Hematopoietic multipotent progenitor cell (in vitro differentiated cells): ENCODE measurements at regions not wholly inside any gene's neighbourhood (a gene's known extent, or its start where the extent isn't known, plus 50 kb on each side); places are given as distances from the start of the nearest gene placed in this dataset. TPM values are rescaled to one million over a fixed set of nuclear protein-coding genes. Genes with fewer than 3 reads are reported as not detected.

ENCODE experiments used
- DNase-seq, 3 donors: peaks; one replicate each; pipeline ENCODE4 v3.0.0-alpha.2; 2011 to 2015; ENCODE audit warnings: low read depth in 2 of 3, low spot score in 2 of 3
- small RNA-seq: library from RNA; depleted of rRNA; stranded (forward); fragments of <200 nt; gene quantifications from one replicate; pipeline ENCODE3, GENCODE V24; 2012

DNA sequence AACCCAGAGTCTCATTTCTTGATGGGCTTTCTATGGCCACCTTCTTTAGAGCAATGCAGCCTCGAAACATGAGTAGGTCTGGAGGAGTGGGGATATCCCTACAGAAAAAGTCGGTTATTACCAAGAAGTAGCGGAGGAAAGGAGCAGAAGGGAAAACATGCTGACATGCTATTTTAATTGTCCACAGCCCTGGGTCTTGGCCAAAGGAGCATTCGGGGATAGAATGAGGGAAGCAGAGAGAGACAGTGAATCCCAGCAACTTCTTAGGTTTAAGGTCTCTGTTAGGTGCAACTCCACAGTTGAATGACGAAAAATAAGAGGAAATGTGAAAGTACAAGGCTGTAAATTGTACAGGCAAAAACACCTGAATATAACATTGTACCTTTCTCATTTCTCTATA is 506.7 kb upstream of the CDH18 start:
- no peak for DNase-seq

DNA sequence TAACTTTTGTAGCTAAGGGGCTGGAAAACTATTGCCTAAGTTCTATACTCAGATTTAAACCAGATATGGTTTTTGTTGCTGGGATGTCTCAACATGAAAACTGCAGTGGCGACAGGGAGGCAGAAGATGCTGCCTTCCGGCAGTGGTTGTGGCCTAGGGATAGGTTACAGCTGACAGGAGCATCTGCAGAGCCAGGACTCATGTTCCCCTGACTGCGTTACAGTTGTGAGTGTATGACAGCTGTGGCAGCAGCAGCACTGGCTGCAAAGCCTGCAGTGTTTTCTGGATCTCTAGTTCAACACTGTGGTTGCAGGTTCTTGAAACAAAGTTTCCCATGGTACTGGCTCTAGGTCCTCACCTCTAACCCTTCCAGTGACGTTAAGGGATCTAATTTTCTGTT is 498.8 kb upstream of the CDH18 start:
- no peak for DNase-seq

DNA sequence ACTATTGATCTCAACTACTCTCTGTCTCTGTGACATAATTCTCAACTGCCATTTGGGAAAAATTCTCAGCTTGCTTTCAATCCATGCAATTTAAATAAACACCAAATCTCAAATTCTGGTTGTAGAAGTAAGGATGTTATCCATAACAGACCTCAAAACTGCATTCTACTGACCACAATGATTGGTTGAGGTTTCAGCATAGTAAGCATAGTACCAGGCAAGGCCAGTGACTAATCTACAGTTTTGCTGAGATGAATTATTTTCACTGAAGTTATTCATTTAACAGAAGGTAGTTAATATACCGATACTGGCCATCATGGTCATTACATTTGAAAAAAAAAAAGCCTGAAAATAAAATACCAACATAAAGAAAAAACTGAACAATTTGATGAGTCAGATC is 488.0 kb upstream of the CDH18 start:
- DNase-seq: no peak

DNA sequence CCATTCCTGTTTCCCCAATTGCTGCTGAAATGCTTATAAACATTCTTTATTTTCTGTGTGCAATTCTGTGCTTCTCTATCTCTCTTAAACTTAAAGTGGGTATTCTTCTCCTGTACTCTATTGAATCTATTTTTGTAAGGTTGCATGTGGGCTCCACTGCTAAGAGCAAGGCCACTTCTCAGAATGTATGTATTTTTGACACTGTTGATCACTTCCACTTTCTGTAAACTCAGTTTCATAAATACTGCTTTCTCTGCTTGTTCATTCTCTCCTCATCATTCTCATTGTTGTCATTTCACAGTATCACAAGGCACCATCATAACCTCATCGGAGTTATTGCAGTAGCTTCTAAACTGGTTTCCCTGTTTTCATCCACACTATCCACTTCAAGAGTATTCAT is 483.0 kb upstream of the CDH18 start:
- DNase-seq: no peak

DNA sequence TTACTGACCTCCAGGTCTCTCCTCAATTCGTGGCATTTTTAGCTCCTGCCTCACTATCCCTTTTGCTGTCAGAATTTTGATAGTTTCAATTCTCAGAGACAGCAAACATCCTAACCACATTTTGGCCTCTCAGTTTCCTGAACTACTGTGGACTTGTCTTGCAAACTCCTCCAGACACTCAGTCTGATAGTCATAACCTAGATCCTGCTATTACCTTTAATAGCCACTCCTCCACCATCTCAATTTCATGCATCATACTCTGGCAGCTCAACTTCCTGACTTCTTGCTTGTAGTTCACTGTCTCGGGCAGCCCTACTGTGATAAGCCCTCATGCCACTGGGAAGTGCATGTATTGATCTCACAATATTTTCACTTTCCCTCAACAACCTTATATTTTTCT is 481.8 kb upstream of the CDH18 start:
- no peak for DNase-seq

DNA sequence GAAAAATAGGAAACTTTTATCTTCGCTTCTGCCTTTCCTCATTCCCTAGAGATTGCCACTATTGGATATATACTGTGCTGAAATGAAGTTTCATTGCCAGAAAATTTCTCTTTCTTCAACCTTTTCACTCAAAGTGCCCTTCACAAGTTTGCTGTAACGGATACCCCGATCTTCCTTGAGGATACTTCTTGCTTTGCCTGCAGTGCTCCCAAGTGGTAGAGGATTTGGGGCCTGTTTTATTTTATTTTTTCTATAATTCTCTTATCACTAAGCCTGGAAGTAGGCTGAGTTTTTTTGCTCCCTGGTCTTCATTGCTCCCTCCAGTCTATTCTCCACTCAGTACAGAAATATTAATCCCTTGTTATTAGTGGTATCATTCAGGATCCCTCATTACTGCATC is 481.4 kb upstream of the CDH18 start:
- no peak for DNase-seq

DNA sequence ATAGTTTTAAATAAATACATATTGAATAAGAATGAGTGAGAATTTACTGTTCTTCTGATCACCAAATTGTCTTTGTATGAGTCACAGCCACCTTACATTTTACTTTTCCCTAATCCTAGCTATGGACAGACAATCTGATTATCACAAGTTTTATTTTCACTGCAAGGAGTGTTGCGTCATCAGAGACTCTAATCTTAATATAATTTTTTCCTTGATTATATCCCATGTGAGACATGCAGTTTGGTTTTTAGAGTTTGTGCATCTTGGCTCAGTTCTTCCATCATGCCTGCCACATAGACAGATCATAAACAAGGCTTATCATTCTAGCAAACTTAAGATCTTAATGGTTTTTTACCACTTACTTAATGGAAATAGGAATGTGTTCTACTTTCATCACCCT is 478.5 kb upstream of the CDH18 start:
- DNase-seq: no peak

DNA sequence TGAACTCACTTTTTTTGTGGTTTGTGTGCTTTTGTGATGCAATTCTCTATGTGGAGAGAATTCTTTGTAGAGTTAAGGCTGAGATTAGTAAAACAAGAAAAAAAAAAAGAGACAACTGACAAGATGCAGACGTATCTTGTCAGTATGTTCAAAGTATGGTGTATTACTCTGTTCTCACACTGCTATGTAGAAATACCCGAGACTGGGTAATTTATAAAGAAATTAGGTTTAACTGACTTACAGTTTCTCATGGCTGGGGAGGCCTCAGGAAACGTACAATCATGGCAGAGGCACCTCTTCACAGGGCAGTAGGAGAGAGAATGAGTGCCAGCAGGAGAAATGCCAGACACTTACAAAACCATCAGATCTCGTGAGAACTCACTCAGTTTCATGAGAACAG is 475.2 kb upstream of the CDH18 start:
- no peak for DNase-seq

DNA sequence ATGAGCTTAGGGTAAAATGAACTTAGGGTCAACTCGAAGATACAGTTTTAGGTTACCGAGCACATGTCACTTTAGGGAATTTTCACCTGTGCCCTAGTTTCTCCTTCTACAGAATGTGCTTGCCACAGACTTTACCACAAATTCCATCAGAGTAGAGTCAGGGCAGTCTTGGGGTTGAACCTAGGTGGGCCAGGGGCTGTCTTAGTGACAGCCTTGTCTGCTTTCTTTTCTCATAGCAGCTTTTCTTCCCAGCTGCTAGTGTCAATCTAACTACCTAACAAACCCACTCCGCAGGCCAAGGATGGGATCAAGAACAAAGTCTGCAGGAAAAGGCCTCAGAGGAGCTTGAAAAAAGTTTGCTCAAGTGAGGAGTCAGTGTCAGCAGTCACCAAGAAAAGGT is 458.1 kb upstream of the CDH18 start:
- DNase-seq: no peak

DNA sequence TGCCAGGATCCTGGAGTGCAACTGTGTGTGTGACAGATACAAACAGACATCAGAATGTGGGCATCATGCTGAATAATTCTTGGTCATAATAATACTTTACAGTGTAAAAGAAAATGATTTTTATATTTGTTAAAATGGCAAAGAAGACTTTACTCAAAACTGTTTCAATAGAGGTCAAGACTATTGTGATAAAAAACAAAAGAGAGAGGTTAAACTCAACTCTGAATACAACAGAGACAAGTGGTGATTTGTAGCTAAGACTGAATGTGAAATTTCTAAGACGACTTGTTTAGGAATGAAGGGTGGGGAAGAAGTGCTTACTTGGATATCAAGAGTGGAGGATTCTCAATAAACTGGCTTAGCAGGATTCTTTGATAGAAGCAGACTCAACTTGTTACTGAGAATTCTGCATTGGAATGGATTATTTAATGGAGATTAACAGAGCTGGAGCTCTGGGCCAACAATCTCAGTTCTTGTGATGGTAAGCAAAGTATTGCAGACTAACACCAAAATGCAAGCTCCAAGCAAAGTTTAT is 457.4 kb upstream of the CDH18 start:
- DNase-seq: no peak

DNA sequence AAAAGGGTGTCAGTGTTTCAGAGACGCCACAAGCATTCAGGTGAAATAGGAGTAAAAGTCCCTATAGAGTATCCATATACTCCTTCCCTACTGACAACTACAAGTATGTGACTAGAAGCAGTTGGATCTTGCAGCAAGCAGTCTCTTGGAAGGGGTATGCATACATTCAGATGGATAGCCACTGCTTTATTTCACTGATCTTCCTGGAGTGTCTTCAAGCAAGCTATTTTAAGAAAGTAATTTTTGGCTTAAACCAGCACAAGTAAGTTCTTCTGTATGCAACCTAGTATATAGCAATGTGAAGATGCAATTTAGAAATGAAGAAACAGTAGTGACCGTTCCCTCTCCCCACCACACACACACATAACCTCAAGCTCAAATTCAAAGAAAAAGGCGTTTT is 446.8 kb upstream of the CDH18 start:
- DNase-seq: no peak

DNA sequence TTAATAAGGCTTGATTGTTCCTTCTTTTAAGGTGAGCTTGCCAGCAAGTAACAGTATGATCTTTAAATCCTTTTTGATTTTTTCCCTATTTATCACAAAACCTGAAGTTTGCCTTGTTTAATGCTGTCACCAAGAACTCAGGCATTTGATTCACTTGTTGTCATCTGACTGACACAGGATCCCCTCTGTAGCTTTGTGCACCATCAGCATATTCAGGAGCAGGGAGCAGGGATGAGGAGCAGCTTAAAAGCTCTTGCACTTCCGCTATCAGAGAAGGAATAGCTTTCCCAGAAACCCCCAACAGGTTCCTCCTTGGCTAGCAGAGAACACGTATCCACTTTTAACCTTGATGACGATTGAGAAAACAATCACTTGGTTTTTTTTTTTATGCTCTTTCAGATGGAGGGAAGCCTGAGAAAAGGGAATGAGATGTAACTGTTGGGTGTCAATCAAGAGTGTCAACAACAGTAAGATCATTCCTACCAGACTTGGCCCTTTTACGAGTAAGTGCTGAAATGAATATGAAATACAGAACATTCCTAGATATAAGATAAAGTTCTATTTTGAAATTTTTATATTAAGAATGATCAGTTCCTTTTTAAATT is 433.1 kb upstream of the CDH18 start:
- no peak for DNase-seq

Small RNA genes lying in the stretch of these regions (small RNA-seq; reads per million reads assigned to genes)
- not detected for gene AC091946.2
- gene AC140172.1: not detected
